AG04450 (cell line): ENCODE measurements at regions not wholly inside any gene's neighbourhood (a gene's known extent, or its start where the extent isn't known, plus 50 kb on each side); places are given as distances from the start of the nearest gene placed in this dataset.

Source experiments
- CTCF ChIA-PET: fragments of 300-600, 350-600 bp; formaldehyde crosslinking; extraction: SDS; loops from one replicate; lab custom pipeline; 2022; ENCODE audit warnings: antibody characterized with exemption, inconsistent platforms; lab: Charles Lee
- POLR2A ChIA-PET: fragments of 350-600 bp; formaldehyde crosslinking; extraction: SDS; loops from one replicate; lab custom pipeline; 2021; ENCODE audit warnings: antibody characterized with exemption, inconsistent platforms; lab: Yijun Ruan, JAX
- DNase-seq: peaks from one replicate; pipeline ENCODE4 v3.0.0-alpha.2; 2011; ENCODE audit warnings: low read depth, low spot score
- H3K27ac ChIP-seq: one replicate; pipeline ENCODE4 v1.5.1; 2012; ENCODE audit warnings: low read depth, low read length, control low read depth
- H3K27me3 ChIP-seq: one replicate; pipeline ENCODE4 v1.6.0; 2012; ENCODE audit warnings: low read length; ENCODE audit not compliant: control insufficient read depth, insufficient read depth
- H3K4me3 ChIP-seq: 2 replicates; pipeline ENCODE4 v1.5.1; 2011; ENCODE audit warnings: mild to moderate bottlenecking, low read depth, low read length, control low read depth
- H3K9me3 ChIP-seq: 2 replicates; pipeline ENCODE4 v1.5.1; 2012; ENCODE audit warnings: low read length; ENCODE audit not compliant: control insufficient read depth, insufficient read depth
- CTCF ChIP-seq: IDR thresholded peaks from 2 replicates; pipeline ENCODE4 v1.5.1; 2011; ENCODE audit warnings: low read depth, low read length, control low read depth, inconsistent platforms

GRCh38 chr6:141421378-141421777 lies 711.3 kb upstream of the GJE1 start:
- Histone ChIP-seq H3K27ac (no peak overlapping the region), H3K27me3 (no peaks in the 10 kb centered on the region), H3K9me3 (no peaks in the 10 kb centered on the region; the same call in 1 of the 2 replicates), H3K4me3 (no peak overlapping the region)
- POLR2A ChIA-PET, result no interaction called here
- CTCF ChIA-PET, result no interaction called here
- no peak for TF ChIP-seq CTCF
- peak; percentile 36 for DNase-seq

GRCh38 chr6:141418076-141418475 lies 714.6 kb upstream of the GJE1 start:
- ChIA-PET POLR2A (no interaction called here), CTCF (no interaction called here)
- H3K9me3 ChIP-seq, result no peaks in the 10 kb centered on the region; the same call in 1 of the 2 replicates
- no peak overlapping the region for H3K4me3 ChIP-seq
- no peaks in the 10 kb centered on the region for H3K27me3 ChIP-seq
- TF ChIP-seq CTCF, result no peak
- no peak overlapping the region for H3K27ac ChIP-seq
- no peak for DNase-seq

GRCh38 chr6:141415896-141416295 lies 716.8 kb upstream of the GJE1 start:
- Histone ChIP-seq H3K27me3 (no peaks in the 10 kb centered on the region), H3K9me3 (no peaks in the 10 kb centered on the region; the same call in 1 of the 2 replicates), H3K27ac (no peak overlapping the region), H3K4me3 (no peak overlapping the region)
- TF ChIP-seq CTCF, result no peak
- ChIA-PET POLR2A (no interaction called here), CTCF (no interaction called here)
- DNase-seq, result no peak

- DNase-seq, result no peak
- POLR2A ChIA-PET, result no interaction called here
- no peak for TF ChIP-seq CTCF
- Histone ChIP-seq H3K27ac (no peak overlapping the region), H3K27me3 (no peaks in the 10 kb centered on the region), H3K4me3 (no peak overlapping the region), H3K9me3 (peaks cover 4% of the 10 kb centered on the region)
- CTCF ChIA-PET, result no interaction called here
Observed at GRCh38 chr6:141413196-141413595, 719.5 kb upstream of the GJE1 start.

GRCh38 chr6:141406761-141407160 lies 726.0 kb upstream of the GJE1 start:
- Histone ChIP-seq H3K27ac (no peak overlapping the region), H3K9me3 (peaks cover 6% of the 10 kb centered on the region; the same call in 1 of the 2 replicates), H3K27me3 (no peaks in the 10 kb centered on the region), H3K4me3 (no peak overlapping the region)
- no peak for TF ChIP-seq CTCF
- DNase-seq, result no peak
- ChIA-PET POLR2A (no interaction called here), CTCF (no interaction called here)
